DND-41 (cell line): ENCODE measurements at regions not wholly inside any gene's neighbourhood (a gene's known extent, or its start where the extent isn't known, plus 50 kb on each side); places are given as distances from the start of the nearest gene placed in this dataset.

Experiments used
- ATAC-seq: fragments of 200-7000 bp; cut with Tn5 transposase; 3 replicates; pipeline ENCODE4 v1.9.1; 2021; ENCODE audit warnings: low read depth; ENCODE audit not compliant: insufficient read depth
- DNase-seq: peaks from one replicate; pipeline ENCODE4 v3.0.0-alpha.2; 2020
- H2AFZ ChIP-seq: 2 replicates; pipeline ENCODE4 v1.6.0; 2012; ENCODE audit warnings: low read depth, low read length
- H3K27ac ChIP-seq: 2 replicates; pipeline ENCODE4 v1.5.1; 2012; ENCODE audit warnings: low read length, inconsistent platforms
- H3K27me3 ChIP-seq: fragments of 200-600 bp; sonication (generic); 2 replicates; pipeline ENCODE4 v1.6.0; 2012; ENCODE audit warnings: low read length, mild to moderate bottlenecking, inconsistent platforms; ENCODE audit not compliant: insufficient read depth, poor library complexity
- H3K36me3 ChIP-seq: 2 replicates; pipeline ENCODE4 v1.5.1; 2012; ENCODE audit warnings: low read length, inconsistent platforms; ENCODE audit not compliant: insufficient read depth
- H3K4me1 ChIP-seq: 2 replicates; pipeline ENCODE4 v1.5.1; 2012; ENCODE audit warnings: mild to moderate bottlenecking, low read length; ENCODE audit not compliant: insufficient read depth
- H3K4me2 ChIP-seq: 2 replicates; pipeline ENCODE4 v1.6.0; 2012; ENCODE audit warnings: mild to moderate bottlenecking, moderate library complexity, low read length, inconsistent platforms; ENCODE audit not compliant: insufficient read depth
- H3K4me3 ChIP-seq, 2 experiments: fragments of 200-600 bp in 1 of 2; shearing (Covaris generic) in 1 of 2; 2 replicates each; pipeline ENCODE4 v1.5.1; 2012 to 2016; ENCODE audit warnings: inconsistent platforms in 2 of 2, low read length in 2 of 2, mild to moderate bottlenecking in 2 of 2, low read depth in 1 of 2, moderate library complexity in 1 of 2
- H3K79me2 ChIP-seq: 2 replicates; pipeline ENCODE4 v1.6.0; 2012; ENCODE audit warnings: low read length, inconsistent platforms; ENCODE audit not compliant: insufficient read depth
- H3K9ac ChIP-seq: 2 replicates; pipeline ENCODE4 v1.6.0; 2012; ENCODE audit warnings: low read depth, mild to moderate bottlenecking, inconsistent platforms, low read length, moderate library complexity
- H3K9me3 ChIP-seq: 2 replicates; pipeline ENCODE4 v1.5.1; 2012; ENCODE audit warnings: low read length, moderate library complexity, mild to moderate bottlenecking, inconsistent platforms; ENCODE audit not compliant: insufficient read depth, severe bottlenecking
- H4K20me1 ChIP-seq: 2 replicates; pipeline ENCODE4 v1.6.0; 2012; ENCODE audit warnings: low read length; ENCODE audit not compliant: insufficient read depth
- EZH2 ChIP-seq: IDR thresholded peaks from 3 replicates; pipeline ENCODE4 v1.6.1; 2012; ENCODE audit warnings: borderline replicate concordance, low read depth, mild to moderate bottlenecking, moderate library complexity, low read length, inconsistent platforms; ENCODE audit not compliant: severe bottlenecking
- TF ChIP-seq, protein P1 (sequence below): IDR thresholded peaks from 2 replicates; pipeline ENCODE4 v1.5.1; 2012; ENCODE audit warnings: borderline replicate concordance, low read length, moderate library complexity, mild to moderate bottlenecking; ENCODE audit not compliant: poor library complexity, severe bottlenecking; ENCODE audit errors: extremely low read depth

GRCh38 chr5:67462147-67462546 is 265.5 kb upstream of the CD180 start:
- no peak for TF ChIP-seq EZH2
- no peak overlapping the region for H3K4me3 ChIP-seq
- no peak overlapping the region for H3K4me2 ChIP-seq
- H3K9ac ChIP-seq, result no peak overlapping the region
- no peaks in the 10 kb centered on the region for H3K9me3 ChIP-seq
- H3K79me2 ChIP-seq, result no peaks in the 10 kb centered on the region
- no peaks in the 10 kb centered on the region for H4K20me1 ChIP-seq
- no peak for DNase-seq
- no peak overlapping the region for H3K27ac ChIP-seq
- H3K4me1 ChIP-seq, result no peaks in the 10 kb centered on the region
- H3K36me3 ChIP-seq, result no peaks in the 10 kb centered on the region
- ATAC-seq, result no peak
- H2AFZ ChIP-seq, result no peak overlapping the region
- H3K27me3 ChIP-seq, result no peaks in the 10 kb centered on the region

- H3K27me3 ChIP-seq, result no peaks in the 10 kb centered on the region
- TF ChIP-seq, protein P1, sequence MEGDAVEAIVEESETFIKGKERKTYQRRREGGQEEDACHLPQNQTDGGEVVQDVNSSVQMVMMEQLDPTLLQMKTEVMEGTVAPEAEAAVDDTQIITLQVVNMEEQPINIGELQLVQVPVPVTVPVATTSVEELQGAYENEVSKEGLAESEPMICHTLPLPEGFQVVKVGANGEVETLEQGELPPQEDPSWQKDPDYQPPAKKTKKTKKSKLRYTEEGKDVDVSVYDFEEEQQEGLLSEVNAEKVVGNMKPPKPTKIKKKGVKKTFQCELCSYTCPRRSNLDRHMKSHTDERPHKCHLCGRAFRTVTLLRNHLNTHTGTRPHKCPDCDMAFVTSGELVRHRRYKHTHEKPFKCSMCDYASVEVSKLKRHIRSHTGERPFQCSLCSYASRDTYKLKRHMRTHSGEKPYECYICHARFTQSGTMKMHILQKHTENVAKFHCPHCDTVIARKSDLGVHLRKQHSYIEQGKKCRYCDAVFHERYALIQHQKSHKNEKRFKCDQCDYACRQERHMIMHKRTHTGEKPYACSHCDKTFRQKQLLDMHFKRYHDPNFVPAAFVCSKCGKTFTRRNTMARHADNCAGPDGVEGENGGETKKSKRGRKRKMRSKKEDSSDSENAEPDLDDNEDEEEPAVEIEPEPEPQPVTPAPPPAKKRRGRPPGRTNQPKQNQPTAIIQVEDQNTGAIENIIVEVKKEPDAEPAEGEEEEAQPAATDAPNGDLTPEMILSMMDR, result no peak
- no peak for TF ChIP-seq EZH2
- DNase-seq (no peak), ATAC-seq (no peak)
- no peak overlapping the region for H3K4me3 ChIP-seq
- no peak overlapping the region for H3K9ac ChIP-seq
- no peaks in the 10 kb centered on the region for H3K4me1 ChIP-seq
- no peaks in the 10 kb centered on the region for H3K36me3 ChIP-seq
- no peak overlapping the region for H2AFZ ChIP-seq
- H3K79me2 ChIP-seq, result no peaks in the 10 kb centered on the region
- no peaks in the 10 kb centered on the region for H4K20me1 ChIP-seq
- no peaks in the 10 kb centered on the region for H3K9me3 ChIP-seq
- no peak overlapping the region for H3K27ac ChIP-seq
- H3K4me2 ChIP-seq, result no peak overlapping the region
These were observed 262.7 kb upstream of the CD180 start for GRCh38 chr5:67459253-67459652.

DNA sequence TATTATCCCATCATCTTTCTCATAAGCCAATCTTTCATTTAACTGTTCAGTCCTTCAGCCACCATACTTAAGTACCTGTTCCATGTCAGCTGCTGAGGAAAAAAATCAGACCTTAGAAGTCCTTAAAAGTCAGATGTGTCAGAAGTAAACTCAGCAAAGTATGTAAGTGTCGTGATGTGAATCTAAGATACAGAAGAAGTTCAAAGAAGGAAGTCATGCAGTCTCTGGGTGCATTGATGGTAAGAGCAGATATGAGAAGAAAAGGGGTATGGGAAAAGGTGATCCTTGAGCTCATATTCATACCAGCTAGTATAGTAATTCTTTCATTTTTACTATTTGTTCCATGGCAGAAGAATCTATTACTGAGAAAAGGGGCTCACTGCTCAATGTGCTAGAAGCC is 259.4 kb upstream of the CD180 start:
- H3K27me3 ChIP-seq, result no peaks in the 10 kb centered on the region
- H3K9me3 ChIP-seq, result no peaks in the 10 kb centered on the region
- H3K4me3 ChIP-seq, result no peak overlapping the region
- no peak for DNase-seq
- H3K36me3 ChIP-seq, result no peaks in the 10 kb centered on the region
- H2AFZ ChIP-seq, result no peak overlapping the region
- no peak overlapping the region for H3K27ac ChIP-seq
- H3K4me2 ChIP-seq, result no peak overlapping the region
- TF ChIP-seq EZH2, result no peak
- TF ChIP-seq, protein P1, result no peak
- H3K9ac ChIP-seq, result no peak overlapping the region
- no peaks in the 10 kb centered on the region for H4K20me1 ChIP-seq
- no peaks in the 10 kb centered on the region for H3K4me1 ChIP-seq
- peak; percentile 60 for ATAC-seq
- no peaks in the 10 kb centered on the region for H3K79me2 ChIP-seq

- Histone ChIP-seq H3K4me2 (no peak overlapping the region), H4K20me1 (no peaks in the 10 kb centered on the region), H3K27ac (no peak overlapping the region), H3K27me3 (no peaks in the 10 kb centered on the region), H3K4me3 (no peak overlapping the region), H3K9me3 (no peaks in the 10 kb centered on the region), H3K79me2 (no peaks in the 10 kb centered on the region), H3K36me3 (no peaks in the 10 kb centered on the region), H3K4me1 (no peaks in the 10 kb centered on the region), H2AFZ (no peak overlapping the region), H3K9ac (no peak overlapping the region)
- ATAC-seq (no peak), DNase-seq (no peak)
- TF ChIP-seq, protein P1, result no peak
- no peak for TF ChIP-seq EZH2
These were observed 258.5 kb upstream of the CD180 start for GRCh38 chr5:67454957-67455561.
